GM13977 (cell line): ENCODE measurements at regions not wholly inside any gene's neighbourhood (a gene's known extent, or its start where the extent isn't known, plus 50 kb on each side); places are given as distances from the start of the nearest gene placed in this dataset.

ENCODE experiments used
- DNase-seq: peaks from one replicate; pipeline ENCODE4 v3.0.0; 2012; ENCODE audit warnings: low spot score
- in situ Hi-C: fragments of 300-500 bp; cut with MboI; formaldehyde crosslinking; loops from one replicate; pipeline ENCODE4 v1.12.0; 2022; ENCODE audit warnings: low sequenced_read_pairs, low pct_unique_long_range_greater_than_20kb, mixed read lengths, inconsistent platforms; ENCODE audit not compliant: unreplicated experiment
- TF ChIP-seq, protein P1 (sequence below): IDR thresholded peaks from 2 replicates; pipeline ENCODE4 v1.5.1; 2012; ENCODE audit warnings: mild to moderate bottlenecking, control low read depth; ENCODE audit not compliant: insufficient read depth; ENCODE audit errors: extremely low read depth, missing control alignments

- TF ChIP-seq, protein P1, sequence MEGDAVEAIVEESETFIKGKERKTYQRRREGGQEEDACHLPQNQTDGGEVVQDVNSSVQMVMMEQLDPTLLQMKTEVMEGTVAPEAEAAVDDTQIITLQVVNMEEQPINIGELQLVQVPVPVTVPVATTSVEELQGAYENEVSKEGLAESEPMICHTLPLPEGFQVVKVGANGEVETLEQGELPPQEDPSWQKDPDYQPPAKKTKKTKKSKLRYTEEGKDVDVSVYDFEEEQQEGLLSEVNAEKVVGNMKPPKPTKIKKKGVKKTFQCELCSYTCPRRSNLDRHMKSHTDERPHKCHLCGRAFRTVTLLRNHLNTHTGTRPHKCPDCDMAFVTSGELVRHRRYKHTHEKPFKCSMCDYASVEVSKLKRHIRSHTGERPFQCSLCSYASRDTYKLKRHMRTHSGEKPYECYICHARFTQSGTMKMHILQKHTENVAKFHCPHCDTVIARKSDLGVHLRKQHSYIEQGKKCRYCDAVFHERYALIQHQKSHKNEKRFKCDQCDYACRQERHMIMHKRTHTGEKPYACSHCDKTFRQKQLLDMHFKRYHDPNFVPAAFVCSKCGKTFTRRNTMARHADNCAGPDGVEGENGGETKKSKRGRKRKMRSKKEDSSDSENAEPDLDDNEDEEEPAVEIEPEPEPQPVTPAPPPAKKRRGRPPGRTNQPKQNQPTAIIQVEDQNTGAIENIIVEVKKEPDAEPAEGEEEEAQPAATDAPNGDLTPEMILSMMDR: no peak
- in situ Hi-C loops: no loop called here
- no peak for DNase-seq
Observed at GRCh38 chr2:155035308-155035707, 336.8 kb downstream of the KCNJ3 start.

DNA sequence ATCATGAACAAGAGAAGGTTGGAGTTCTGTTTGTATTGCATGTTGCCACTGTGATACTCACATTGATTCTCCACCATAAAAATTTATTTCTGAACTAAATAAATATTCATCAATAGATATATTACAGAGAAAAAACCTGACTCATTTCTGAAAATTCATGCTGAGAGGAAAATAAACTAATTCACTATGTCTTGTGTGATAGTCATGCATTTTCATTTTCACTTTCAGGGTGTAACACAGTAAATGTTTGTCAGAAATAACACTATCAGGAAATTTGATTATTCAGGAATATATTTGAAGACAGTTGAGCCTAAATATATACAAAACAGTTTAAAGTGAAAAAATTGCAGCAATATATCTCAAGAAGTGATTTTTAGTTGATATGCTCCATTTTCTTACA is 335.2 kb downstream of the KCNJ3 start:
- no peak for DNase-seq
- in situ Hi-C loops: no loop called here
- TF ChIP-seq, protein P1: no peak

DNA sequence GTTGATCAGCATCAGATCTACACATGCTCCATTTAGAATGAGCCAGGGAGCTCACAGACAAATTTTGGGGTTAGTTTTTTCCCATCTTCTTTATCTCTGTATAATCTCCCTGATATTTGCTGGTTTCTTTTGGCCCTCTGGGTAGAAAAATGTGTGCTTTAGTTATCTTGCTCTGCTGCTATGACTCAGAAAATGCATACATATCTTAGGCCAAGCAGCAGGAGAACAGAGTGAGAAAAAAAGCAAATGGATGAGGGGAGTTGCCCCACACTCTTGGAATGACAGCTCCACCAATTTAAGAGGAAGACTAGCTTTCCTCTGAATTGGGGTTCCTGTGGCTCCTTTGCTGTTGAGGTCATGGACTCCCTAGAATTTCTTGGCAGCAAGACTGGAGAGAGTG is 331.8 kb downstream of the KCNJ3 start:
- in situ Hi-C loops: no loop called here
- DNase-seq: no peak
- TF ChIP-seq, protein P1: no peak

DNA sequence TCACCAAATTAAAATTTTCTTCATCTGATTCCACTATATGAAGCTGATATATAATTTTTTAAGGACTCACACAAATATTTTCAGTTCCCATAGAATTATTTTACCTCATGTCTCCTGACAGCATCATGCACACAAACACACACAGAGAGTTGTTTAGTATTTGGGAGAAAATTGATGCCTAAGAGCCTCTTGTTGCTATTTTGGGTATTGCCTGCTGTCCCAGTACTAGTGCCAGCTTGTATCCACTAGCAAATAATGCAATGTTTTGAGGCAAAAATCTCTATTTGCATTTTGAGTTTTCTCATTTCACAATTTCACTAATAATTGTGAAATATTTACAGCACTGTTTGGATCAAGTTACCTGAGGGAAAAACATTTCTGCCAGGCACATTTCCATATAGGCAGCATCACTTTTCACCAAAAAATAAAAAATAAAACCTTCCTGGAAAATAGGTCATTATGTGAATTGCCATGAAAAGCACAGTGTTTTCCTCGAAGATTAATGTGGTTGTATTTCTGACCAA is 328.2 kb downstream of the KCNJ3 start:
- in situ Hi-C loops: no loop called here
- DNase-seq: no peak
- TF ChIP-seq, protein P1: no peak

DNA sequence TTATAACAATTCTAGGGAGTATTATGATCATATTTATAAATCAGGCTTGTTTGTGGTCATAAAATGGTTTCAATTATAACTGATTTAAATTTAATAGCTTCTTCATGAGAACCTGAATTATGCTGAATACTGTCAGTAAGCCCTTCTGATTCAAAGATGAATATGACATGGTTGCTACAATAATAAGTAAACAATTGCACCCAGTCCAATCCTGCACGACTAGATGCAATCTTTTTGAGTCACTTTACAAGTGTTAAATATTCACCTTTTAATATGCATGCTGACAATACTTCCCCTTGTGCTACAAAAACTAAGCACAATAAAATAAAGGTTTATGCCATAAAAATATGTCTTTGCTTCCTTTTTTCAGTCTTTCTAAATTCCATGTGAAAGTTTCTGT is 325.2 kb downstream of the KCNJ3 start:
- TF ChIP-seq, protein P1: no peak
- in situ Hi-C loops: no loop called here
- DNase-seq: no peak

GRCh38 chr2:155022531-155022930 is 324.0 kb downstream of the KCNJ3 start:
- no peak for DNase-seq
- in situ Hi-C loops: no loop called here
- TF ChIP-seq, protein P1: no peak

- no peak for DNase-seq
- TF ChIP-seq, protein P1: no peak
- in situ Hi-C loops: no loop called here
Observed at GRCh38 chr2:155021618-155022017, 323.1 kb downstream of the KCNJ3 start.
